Stomach (tissue), 4 donors: ENCODE measurements at regions not wholly inside any gene's neighbourhood (a gene's known extent, or its start where the extent isn't known, plus 50 kb on each side); places are given as distances from the start of the nearest gene placed in this dataset.

ENCODE experiments used
- POLR2A ChIP-seq, 4 donors: fragments of 450-650 bp; IDR thresholded peaks; one replicate each; pipeline ENCODE4 v1.6.1; 2016; ENCODE audit warnings: antibody characterized with exemption in 4 of 4, control low read depth in 2 of 4, mild to moderate bottlenecking in 1 of 4, moderate library complexity in 1 of 4
- POLR2AphosphoS5 ChIP-seq, 3 donors: sonication (generic); formaldehyde crosslinking; IDR thresholded peaks; one replicate each; pipeline ENCODE4 v1.6.1; 2016; ENCODE audit warnings: antibody characterized with exemption in 3 of 3
- TF ChIP-seq, protein P1 (sequence below), 7 experiments: fragments of 450-650 bp in 4 of 7; fragments of 200-600 bp in 3 of 7; sonication (generic) in 3 of 7; IDR thresholded peaks; one replicate each; pipeline ENCODE4 v1.5.1; 2016 to 2019; ENCODE audit warnings: antibody characterized with exemption in 7 of 7, control low read depth in 2 of 7, mild to moderate bottlenecking in 1 of 7

DNA sequence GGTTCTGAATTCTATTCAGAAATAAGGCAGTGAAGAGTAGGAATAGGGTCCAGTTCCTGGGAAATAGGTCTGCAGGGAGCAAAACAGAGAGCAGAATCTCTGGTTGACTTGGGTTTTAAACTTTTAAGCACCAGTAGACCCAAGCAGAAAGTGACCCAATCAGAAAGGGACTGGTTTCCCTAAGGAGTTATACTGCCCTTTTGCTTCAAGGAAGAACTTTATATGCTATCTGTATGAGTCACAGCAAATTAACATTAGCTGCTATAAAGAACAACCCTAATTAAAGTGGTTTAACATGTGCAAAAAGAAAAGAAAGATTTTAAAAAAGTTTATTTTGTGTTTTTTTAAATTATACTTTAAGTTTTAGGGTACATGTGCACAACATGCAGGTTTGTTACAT is 263.6 kb upstream of the EMCN start:
- TF ChIP-seq, protein P1, sequence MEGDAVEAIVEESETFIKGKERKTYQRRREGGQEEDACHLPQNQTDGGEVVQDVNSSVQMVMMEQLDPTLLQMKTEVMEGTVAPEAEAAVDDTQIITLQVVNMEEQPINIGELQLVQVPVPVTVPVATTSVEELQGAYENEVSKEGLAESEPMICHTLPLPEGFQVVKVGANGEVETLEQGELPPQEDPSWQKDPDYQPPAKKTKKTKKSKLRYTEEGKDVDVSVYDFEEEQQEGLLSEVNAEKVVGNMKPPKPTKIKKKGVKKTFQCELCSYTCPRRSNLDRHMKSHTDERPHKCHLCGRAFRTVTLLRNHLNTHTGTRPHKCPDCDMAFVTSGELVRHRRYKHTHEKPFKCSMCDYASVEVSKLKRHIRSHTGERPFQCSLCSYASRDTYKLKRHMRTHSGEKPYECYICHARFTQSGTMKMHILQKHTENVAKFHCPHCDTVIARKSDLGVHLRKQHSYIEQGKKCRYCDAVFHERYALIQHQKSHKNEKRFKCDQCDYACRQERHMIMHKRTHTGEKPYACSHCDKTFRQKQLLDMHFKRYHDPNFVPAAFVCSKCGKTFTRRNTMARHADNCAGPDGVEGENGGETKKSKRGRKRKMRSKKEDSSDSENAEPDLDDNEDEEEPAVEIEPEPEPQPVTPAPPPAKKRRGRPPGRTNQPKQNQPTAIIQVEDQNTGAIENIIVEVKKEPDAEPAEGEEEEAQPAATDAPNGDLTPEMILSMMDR (IDR thresholded peaks at IDR 0.05), result no peak
- TF ChIP-seq POLR2AphosphoS5 (IDR thresholded peaks at IDR 0.05) (no peak), POLR2A (IDR thresholded peaks at IDR 0.05) (no peak)
